PC-9 (cell line): ENCODE measurements at regions not wholly inside any gene's neighbourhood (a gene's known extent, or its start where the extent isn't known, plus 50 kb on each side); places are given as distances from the start of the nearest gene placed in this dataset.

ENCODE experiments used
- CTCF ChIP-seq: fragments of 200-600 bp; sonication (generic); conservative IDR thresholded peaks from 2 replicates; pipeline ENCODE4 v1.6.1; 2017; ENCODE audit warnings: mixed run types, antibody characterized with exemption, mild to moderate bottlenecking, moderate library complexity
- EZH2 ChIP-seq: fragments of 200-600 bp; sonication (generic); IDR thresholded peaks from 2 replicates; pipeline ENCODE4 v1.8.0; 2017; ENCODE audit warnings: antibody characterized with exemption, low read depth

- no peak for TF ChIP-seq CTCF
- TF ChIP-seq EZH2, result no peak
Measured at GRCh38 chr5:30414078-30414477, 779.4 kb upstream of the CDH6 start.
